Progenitor cell of endocrine pancreas (in vitro differentiated cells): ENCODE measurements at regions not wholly inside any gene's neighbourhood (a gene's known extent, or its start where the extent isn't known, plus 50 kb on each side); places are given as distances from the start of the nearest gene placed in this dataset.

Experiments
- DNase-seq: peaks from one replicate; pipeline ENCODE4 v3.0.0; 2021; ENCODE audit warnings: low spot score; ENCODE audit not compliant: unreplicated experiment
- H3K27ac Mint-ChIP-seq: 2 replicates; pipeline ENCODE4 v1.8.0; 2021; ENCODE audit warnings: mild to moderate bottlenecking, moderate library complexity, mixed read lengths
- H3K27me3 Mint-ChIP-seq: 2 replicates; pipeline ENCODE4 v1.8.0; 2021; ENCODE audit warnings: mixed read lengths
- H3K36me3 Mint-ChIP-seq: 2 replicates; pipeline ENCODE4 v1.8.0; 2022; ENCODE audit warnings: mixed read lengths; ENCODE audit not compliant: insufficient read depth
- H3K4me1 Mint-ChIP-seq: 2 replicates; pipeline ENCODE4 v1.8.0; 2021; ENCODE audit warnings: low read depth, mixed read lengths
- H3K4me3 Mint-ChIP-seq: 2 replicates; pipeline ENCODE4 v1.8.0; 2021; ENCODE audit warnings: low read depth, mild to moderate bottlenecking, moderate library complexity, mixed read lengths
- H3K9me3 Mint-ChIP-seq: 2 replicates; pipeline ENCODE4 v1.8.0; 2021; ENCODE audit warnings: low read depth, mixed read lengths
- CTCF ChIP-seq: fragments of 200-600 bp; sonication (generic); IDR thresholded peaks from one replicate; pipeline ENCODE4 v1.5.0; 2021; ENCODE audit warnings: antibody characterized with exemption, mild to moderate bottlenecking; ENCODE audit not compliant: unreplicated experiment

- Mint-ChIP-seq H3K27me3 (no peaks in the 10 kb centered on the region), H3K36me3 (no peaks in the 10 kb centered on the region), H3K27ac (no peak overlapping the region), H3K9me3 (no peaks in the 10 kb centered on the region), H3K4me1 (peaks cover 8% of the 10 kb centered on the region), H3K4me3 (no peak overlapping the region)
- no peak for TF ChIP-seq CTCF
- DNase-seq: no peak
Observed at GRCh38 chr4:123945301-123945700, 548.7 kb downstream of the SPRY1 start.

DNA sequence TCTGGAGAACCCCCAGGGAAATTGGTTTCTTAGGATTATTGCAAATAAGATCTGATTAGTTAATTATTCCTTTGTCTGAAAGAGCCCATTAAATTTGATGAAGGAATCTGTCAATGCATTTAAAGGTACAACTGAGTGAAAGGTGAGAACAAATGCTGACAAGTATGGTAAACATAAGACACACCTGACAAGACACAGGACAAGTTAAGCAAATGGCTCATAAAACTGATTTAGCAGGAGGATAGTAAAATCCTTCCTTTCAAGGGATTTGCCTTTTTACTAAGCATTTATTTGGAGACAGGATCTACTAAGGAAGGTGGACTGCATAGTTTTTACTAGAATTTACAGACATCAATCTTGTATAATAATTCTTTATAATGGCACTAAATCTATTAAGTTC lies 553.9 kb downstream of the SPRY1 start:
- Mint-ChIP-seq H3K9me3 (no peaks in the 10 kb centered on the region), H3K27me3 (no peaks in the 10 kb centered on the region), H3K36me3 (no peaks in the 10 kb centered on the region), H3K4me1 (peaks cover 10% of the 10 kb centered on the region), H3K4me3 (no peak overlapping the region), H3K27ac (no peak overlapping the region)
- no peak for DNase-seq
- no peak for TF ChIP-seq CTCF

DNA sequence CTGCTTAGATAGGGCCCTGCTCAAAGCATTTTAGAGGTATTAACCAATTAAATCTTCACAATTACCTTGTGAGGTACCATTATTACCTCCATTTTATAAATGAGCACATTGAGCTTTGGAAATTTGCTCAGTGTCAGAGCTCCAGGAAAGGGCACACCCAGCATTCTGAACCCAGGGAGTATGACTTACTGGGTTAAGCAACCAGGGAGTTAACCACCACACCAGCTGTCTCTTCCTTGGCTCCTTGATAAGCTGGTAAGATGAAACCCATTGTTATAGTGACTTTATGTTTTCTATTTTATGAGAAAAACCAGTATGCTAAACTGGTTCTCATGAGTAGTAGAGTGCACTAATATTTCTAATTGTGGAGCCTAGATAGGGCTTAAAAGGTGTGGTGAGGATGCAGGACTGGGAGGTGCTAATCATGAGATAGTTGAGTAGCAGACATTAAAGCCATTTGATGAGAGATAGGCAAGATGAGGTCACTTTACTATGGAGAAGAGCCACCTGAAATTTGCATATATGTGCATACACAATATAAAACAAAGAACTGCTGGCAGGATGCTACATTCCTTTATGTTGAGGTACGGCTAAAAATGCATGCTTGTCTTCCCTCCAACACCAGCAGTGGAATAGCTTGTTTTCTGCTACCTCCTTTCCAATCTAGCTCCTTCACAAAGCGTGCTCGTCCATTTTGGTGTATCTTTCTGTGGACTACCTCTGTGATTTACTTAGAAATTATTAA lies 556.1 kb downstream of the SPRY1 start:
- DNase-seq: no peak
- Mint-ChIP-seq H3K4me3 (no peak overlapping the region), H3K9me3 (no peaks in the 10 kb centered on the region), H3K4me1 (peaks cover 10% of the 10 kb centered on the region), H3K27me3 (no peaks in the 10 kb centered on the region), H3K27ac (no peak overlapping the region), H3K36me3 (no peaks in the 10 kb centered on the region)
- no peak for TF ChIP-seq CTCF

GRCh38 chr4:123953566-123953965 lies 557.0 kb downstream of the SPRY1 start:
- Mint-ChIP-seq H3K9me3 (peaks cover 7% of the 10 kb centered on the region), H3K4me3 (no peak overlapping the region), H3K36me3 (no peaks in the 10 kb centered on the region), H3K27me3 (no peaks in the 10 kb centered on the region), H3K27ac (no peak overlapping the region), H3K4me1 (peaks cover 5% of the 10 kb centered on the region)
- DNase-seq: no peak
- TF ChIP-seq CTCF: no peak

- Mint-ChIP-seq H3K9me3 (peaks cover 9% of the 10 kb centered on the region), H3K27me3 (no peaks in the 10 kb centered on the region), H3K4me1 (peaks cover 3% of the 10 kb centered on the region), H3K4me3 (no peak overlapping the region), H3K36me3 (no peaks in the 10 kb centered on the region), H3K27ac (no peak overlapping the region)
- DNase-seq: no peak
- no peak for TF ChIP-seq CTCF
Observed at GRCh38 chr4:123954220-123954619, 557.6 kb downstream of the SPRY1 start.
